Body of pancreas (tissue), 4 donors: ENCODE measurements at regions not wholly inside any gene's neighbourhood (a gene's known extent, or its start where the extent isn't known, plus 50 kb on each side); places are given as distances from the start of the nearest gene placed in this dataset.

Experiments
- ATAC-seq: fragments of 150-250 bp; one replicate; pipeline ENCODE4 v1.9.1; 2016
- DNase-seq, 4 donors: peaks; one replicate each; pipeline ENCODE4 v3.0.0-alpha.2; 2019
- H3K27ac ChIP-seq, 4 donors: fragments of 200-600 bp; sonication (generic); 1 replicate in 3 of 4; 2 replicates in 1 of 4; pipeline versions ENCODE4 v1.5.1 to v1.6.1; 2016 to 2019; ENCODE audit warnings: mild to moderate bottlenecking in 1 of 4, mixed read lengths in 1 of 4, moderate library complexity in 1 of 4
- H3K27me3 ChIP-seq, 2 donors: fragments of 200-600 bp; sonication (generic); one replicate each; pipeline ENCODE4 v1.6.0; 2016; ENCODE audit warnings: mild to moderate bottlenecking in 1 of 2
- H3K36me3 ChIP-seq, 2 donors: fragments of 200-600 bp; sonication (generic); replicated peaks in 1 of 2; 2 replicates each; pipeline ENCODE4 v1.5.1; 2016; ENCODE audit warnings: low read depth in 2 of 2; ENCODE audit not compliant: insufficient read depth in 1 of 2
- H3K4me1 ChIP-seq: fragments of 200-600 bp; sonication (generic); one replicate; pipeline ENCODE4 v1.6.0; 2016
- H3K4me3 ChIP-seq, 2 donors: fragments of 200-600 bp; sonication (generic); 1 replicate in 1 of 2; 2 replicates in 1 of 2; pipeline ENCODE4 v1.5.1; 2016 to 2019
- H3K9me3 ChIP-seq, 3 donors: fragments of 200-600 bp; sonication (generic); 1 replicate in 2 of 3; 2 replicates in 1 of 3; pipeline ENCODE4 v1.5.1; 2016
- CTCF ChIP-seq, 7 experiments: fragments of 450-650 bp in 4 of 7; fragments of 200-600 bp in 3 of 7; sonication (generic) in 3 of 7; IDR thresholded peaks; one replicate each; pipeline ENCODE4 v1.5.1; 2016 to 2019; ENCODE audit warnings: antibody characterized with exemption in 7 of 7
- POLR2A ChIP-seq, 3 donors: fragments of 450-650 bp; IDR thresholded peaks; one replicate each; pipeline ENCODE4 v1.6.1; 2016; ENCODE audit warnings: antibody characterized with exemption in 3 of 3, mild to moderate bottlenecking in 2 of 3
- WGBS, 2 donors: methylation state at CpG; one replicate each; pipeline ENCODE4 v1.1.5; 2017; 5-methylcytosine and 5-hydroxymethylcytosine counted together
- intact Hi-C: fragments of 100-400 bp; cut with DNase I; formaldehyde crosslinking; loops from one replicate; pipeline ENCODE4 v1.15.1; 2023

DNA sequence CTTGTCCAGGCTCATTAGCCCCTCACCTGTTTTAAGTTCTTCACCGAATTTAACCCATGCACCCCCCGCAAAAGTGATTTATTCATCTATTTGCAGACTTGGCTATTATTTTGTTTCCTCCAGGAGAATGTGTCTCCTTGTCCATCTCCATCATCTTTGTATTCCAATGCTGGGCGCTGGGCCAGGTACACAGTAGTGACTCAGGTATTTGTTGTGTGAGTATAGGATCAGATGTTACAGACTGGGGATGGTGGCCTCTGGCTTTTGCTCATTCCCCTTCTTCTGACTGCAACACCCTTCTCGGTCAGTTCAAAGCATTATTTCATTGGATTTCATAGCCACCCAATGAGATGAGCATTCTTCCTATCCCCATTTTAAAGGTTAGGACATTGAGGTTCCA lies 408.2 kb downstream of the MN1 start:
- H3K9me3 ChIP-seq = no peaks in the 10 kb centered on the region
- ATAC-seq (no peak), DNase-seq (peak in 1 of 4 donors; percentile 41)
- no peaks in the 10 kb centered on the region for H3K4me1 ChIP-seq
- intact Hi-C loops = no loop called here
- TF ChIP-seq CTCF (IDR thresholded peaks at IDR 0.05) = no peak
- no peak for TF ChIP-seq POLR2A (IDR thresholded peaks at IDR 0.05)
- H3K27ac ChIP-seq = no peak overlapping the region
- H3K4me3 ChIP-seq = no peak overlapping the region
- no peaks in the 10 kb centered on the region for H3K27me3 ChIP-seq
- WGBS, 2 donors = 79 to 83% methylated on average over 4 of the region's 4 CpGs
- H3K36me3 ChIP-seq = no peaks in the 10 kb centered on the region

DNA sequence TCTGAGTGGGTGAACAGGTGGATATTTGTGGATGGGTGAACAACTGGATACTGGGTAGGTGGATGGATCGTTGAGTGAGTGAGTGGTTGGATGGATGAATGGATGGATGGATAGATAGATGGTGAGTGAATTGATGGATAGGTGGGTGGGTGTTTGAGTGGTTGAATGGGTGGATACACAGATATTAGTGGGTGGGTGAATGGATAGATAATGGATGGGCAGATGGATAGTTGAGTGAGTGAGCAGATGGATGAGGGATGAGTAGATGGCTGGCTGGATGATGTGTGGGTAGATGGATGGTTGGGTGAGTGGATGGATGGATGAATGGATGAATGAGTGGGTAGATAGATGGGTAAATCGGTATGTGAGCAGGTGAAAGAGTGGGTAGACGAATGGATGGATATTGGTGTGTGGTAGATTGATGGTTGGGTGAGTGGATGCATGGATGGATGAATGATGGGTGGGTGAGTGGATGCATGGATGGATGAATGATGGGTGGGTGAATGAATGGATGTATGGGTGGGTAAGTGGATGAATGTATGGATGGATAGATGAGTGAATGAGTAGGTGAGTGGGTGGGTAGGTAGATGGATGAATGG lies 406.7 kb downstream of the MN1 start:
- 75 to 84% methylated on average over 3 of the region's 3 CpGs for WGBS, 2 donors
- H3K9me3 ChIP-seq = no peaks in the 10 kb centered on the region
- H3K4me1 ChIP-seq = no peaks in the 10 kb centered on the region
- H3K4me3 ChIP-seq = no peak overlapping the region
- DNase-seq = no peak
- ATAC-seq = no peak
- no peaks in the 10 kb centered on the region for H3K27me3 ChIP-seq
- TF ChIP-seq CTCF (IDR thresholded peaks at IDR 0.05) = no peak
- no peak for TF ChIP-seq POLR2A (IDR thresholded peaks at IDR 0.05)
- intact Hi-C loops = no loop called here
- H3K36me3 ChIP-seq = no peaks in the 10 kb centered on the region
- H3K27ac ChIP-seq = no peak overlapping the region

DNA sequence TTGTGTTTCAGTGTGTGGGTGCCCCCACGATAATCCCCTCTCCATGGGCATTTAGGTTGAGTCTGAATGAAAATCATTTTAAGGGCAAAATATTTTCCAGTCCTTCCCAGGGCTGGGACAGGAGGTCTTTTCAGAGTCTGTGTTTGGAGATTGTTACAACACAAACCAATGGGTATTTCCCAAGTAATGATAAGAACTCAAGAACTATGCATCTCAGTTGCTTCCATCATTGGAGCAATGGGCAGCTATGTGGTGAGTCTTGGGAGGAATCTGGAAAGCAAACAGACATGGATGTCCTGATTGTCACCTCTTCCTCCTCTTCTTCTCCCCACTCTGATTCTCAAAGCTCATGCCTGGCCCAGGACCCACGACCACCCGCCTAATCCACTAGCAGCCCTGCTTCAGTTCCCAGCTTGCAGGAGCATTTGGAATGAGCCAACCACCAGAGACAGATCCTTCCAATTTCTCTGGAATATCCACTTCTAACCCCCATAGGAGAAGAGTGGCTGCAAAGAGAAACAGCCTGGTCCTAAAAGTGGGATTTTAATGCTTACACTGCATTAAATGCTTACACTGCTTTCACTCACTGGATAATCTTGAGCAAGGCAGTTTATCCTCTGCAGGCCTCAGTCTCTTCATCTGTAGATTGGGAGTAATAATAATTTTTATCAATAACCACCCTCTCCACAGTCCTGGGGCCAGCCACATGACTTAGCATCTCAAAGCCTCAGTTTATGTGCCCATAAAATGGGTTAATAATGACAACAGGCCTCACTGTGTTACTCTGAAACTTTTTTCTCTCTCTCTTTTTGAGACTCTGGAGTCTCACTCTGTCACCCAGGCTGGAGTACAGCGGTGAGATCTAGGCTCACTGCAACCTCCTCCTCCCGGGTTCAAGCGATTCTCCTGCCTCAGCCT lies 404.3 kb downstream of the MN1 start:
- no peaks in the 10 kb centered on the region for H3K4me1 ChIP-seq
- ATAC-seq = no peak
- H3K4me3 ChIP-seq = no peak overlapping the region
- WGBS, 2 donors = 83 to 85% methylated on average over 6 of the region's 6 CpGs
- TF ChIP-seq CTCF (IDR thresholded peaks at IDR 0.05) (no peak), POLR2A (IDR thresholded peaks at IDR 0.05) (no peak)
- DNase-seq = no peak
- H3K27ac ChIP-seq = no peak overlapping the region
- no peaks in the 10 kb centered on the region for H3K9me3 ChIP-seq
- intact Hi-C loops = no loop called here
- no peaks in the 10 kb centered on the region for H3K36me3 ChIP-seq
- no peaks in the 10 kb centered on the region for H3K27me3 ChIP-seq

DNA sequence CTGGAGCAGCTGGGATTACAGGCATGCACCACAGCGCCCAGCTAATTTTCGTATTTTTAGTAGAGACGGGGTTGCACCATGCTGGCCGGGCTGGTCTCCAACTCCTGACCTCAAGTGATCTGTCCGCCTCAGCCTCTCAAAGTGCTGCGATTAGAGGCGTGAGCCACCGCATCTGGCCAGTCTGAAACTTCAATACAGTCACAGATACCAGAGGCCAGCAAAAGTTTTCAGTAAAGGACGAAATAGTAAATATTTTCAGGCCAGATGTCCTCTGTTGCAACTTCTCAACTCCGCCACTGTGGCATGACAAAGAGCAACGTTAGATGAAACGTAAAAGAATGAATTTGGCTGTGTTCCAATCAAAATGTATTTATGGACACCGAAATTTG lies 403.6 kb downstream of the MN1 start:
- no peak for ATAC-seq
- Histone ChIP-seq H3K4me1 (no peaks in the 10 kb centered on the region), H3K9me3 (no peaks in the 10 kb centered on the region), H3K27me3 (no peaks in the 10 kb centered on the region), H3K4me3 (no peak overlapping the region), H3K27ac (no peak overlapping the region), H3K36me3 (no peaks in the 10 kb centered on the region)
- no peak for TF ChIP-seq POLR2A (IDR thresholded peaks at IDR 0.05)
- WGBS, 2 donors = 64 to 65% methylated on average over 13 of the region's 13 CpGs
- intact Hi-C loops = no loop called here
- peak in 3 of 4 donors; percentile 35 to 47 (median 44) for DNase-seq

GRCh38 chr22:27399161-27399560 lies 402.4 kb downstream of the MN1 start:
- no peak overlapping the region for H3K4me3 ChIP-seq
- no peaks in the 10 kb centered on the region for H3K27me3 ChIP-seq
- H3K4me1 ChIP-seq = no peaks in the 10 kb centered on the region
- no peak for DNase-seq
- TF ChIP-seq POLR2A (IDR thresholded peaks at IDR 0.05) (no peak), CTCF (IDR thresholded peaks at IDR 0.05) (no peak)
- intact Hi-C loops = no loop called here
- H3K9me3 ChIP-seq = no peaks in the 10 kb centered on the region
- ATAC-seq = no peak
- 38 to 39% methylated on average over 19 of the region's 19 CpGs for WGBS, 2 donors
- no peak overlapping the region for H3K27ac ChIP-seq
- H3K36me3 ChIP-seq = no peaks in the 10 kb centered on the region
